ENCODE measurements at regions not wholly inside any gene's neighbourhood (a gene's known extent, or its start where the extent isn't known, plus 50 kb on each side); places are given as distances from the start of the nearest gene placed in this dataset.

DNA sequence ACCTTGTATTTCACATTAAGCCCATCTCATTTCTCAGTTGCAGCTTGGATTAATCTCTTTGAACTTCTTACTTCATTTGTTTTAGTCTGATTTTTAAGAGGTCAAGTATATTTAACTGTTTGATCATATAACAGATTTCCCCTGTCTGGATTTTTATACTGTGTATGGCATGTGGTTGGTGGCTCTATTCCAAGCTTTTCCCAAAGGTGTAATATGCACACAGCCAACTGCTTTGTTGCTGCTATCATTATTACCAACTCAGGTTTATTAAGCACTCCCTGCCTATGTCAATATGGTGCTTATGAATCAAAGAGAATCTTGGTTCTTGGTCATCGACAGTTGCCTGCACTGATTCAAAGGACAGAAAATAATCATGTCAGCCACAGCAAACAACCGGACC, 92.6 kb downstream of the RAP2A start:
- FAIRE-seq (no peak), DNase-seq (ENCODE audit: low read depth in 1 of 2, low spot score in 1 of 2) (no peak), ATAC-seq (no peak)
- TF ChIP-seq CHD4 (IDR thresholded peaks at IDR 0.05; ENCODE audit: borderline replicate concordance) (no peak), BHLHE40 (IDR thresholded peaks at IDR 0.05; ENCODE audit: low read depth, low read length) (no peak), KDM5A (IDR thresholded peaks at IDR 0.05) (no peak), KDM1A (IDR thresholded peaks at IDR 0.05; ENCODE audit: low read depth) (no peak), FOSL2 (IDR thresholded peaks at IDR 0.05) (no peak), FOSL2 (CRISPR knock-in tag; IDR thresholded peaks at IDR 0.05) (no peak), EHF (CRISPR knock-in tag; IDR thresholded peaks at IDR 0.05) (no peak), MAZ (IDR thresholded peaks at IDR 0.05; ENCODE audit: borderline replicate concordance, low read depth, low read length) (no peak), EHMT2 (IDR thresholded peaks at IDR 0.05; ENCODE audit: low read depth) (no peak), RARB (CRISPR knock-in tag; IDR thresholded peaks at IDR 0.05) (no peak), RFX5 (IDR thresholded peaks at IDR 0.05) (no peak), CBX2 (IDR thresholded peaks at IDR 0.05; ENCODE audit: borderline replicate concordance, low read depth) (no peak), MAFK (IDR thresholded peaks at IDR 0.05; ENCODE audit: partially characterized antibody) (no peak)
- TF ChIP-seq, protein P1, sequence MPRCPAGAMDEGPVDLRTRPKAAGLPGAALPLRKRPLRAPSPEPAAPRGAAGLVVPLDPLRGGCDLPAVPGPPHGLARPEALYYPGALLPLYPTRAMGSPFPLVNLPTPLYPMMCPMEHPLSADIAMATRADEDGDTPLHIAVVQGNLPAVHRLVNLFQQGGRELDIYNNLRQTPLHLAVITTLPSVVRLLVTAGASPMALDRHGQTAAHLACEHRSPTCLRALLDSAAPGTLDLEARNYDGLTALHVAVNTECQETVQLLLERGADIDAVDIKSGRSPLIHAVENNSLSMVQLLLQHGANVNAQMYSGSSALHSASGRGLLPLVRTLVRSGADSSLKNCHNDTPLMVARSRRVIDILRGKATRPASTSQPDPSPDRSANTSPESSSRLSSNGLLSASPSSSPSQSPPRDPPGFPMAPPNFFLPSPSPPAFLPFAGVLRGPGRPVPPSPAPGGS (IDR thresholded peaks at IDR 0.05): no peak
- TF ChIP-seq, protein P2, sequence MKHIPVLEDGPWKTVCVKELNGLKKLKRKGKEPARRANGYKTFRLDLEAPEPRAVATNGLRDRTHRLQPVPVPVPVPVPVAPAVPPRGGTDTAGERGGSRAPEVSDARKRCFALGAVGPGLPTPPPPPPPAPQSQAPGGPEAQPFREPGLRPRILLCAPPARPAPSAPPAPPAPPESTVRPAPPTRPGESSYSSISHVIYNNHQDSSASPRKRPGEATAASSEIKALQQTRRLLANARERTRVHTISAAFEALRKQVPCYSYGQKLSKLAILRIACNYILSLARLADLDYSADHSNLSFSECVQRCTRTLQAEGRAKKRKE (CRISPR knock-in tag; IDR thresholded peaks at IDR 0.05; ENCODE audit: low read depth): no peak
- TF ChIP-seq, protein P3, sequence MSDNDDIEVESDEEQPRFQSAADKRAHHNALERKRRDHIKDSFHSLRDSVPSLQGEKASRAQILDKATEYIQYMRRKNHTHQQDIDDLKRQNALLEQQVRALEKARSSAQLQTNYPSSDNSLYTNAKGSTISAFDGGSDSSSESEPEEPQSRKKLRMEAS (IDR thresholded peaks at IDR 0.05): no peak
- TF ChIP-seq, protein P4, sequence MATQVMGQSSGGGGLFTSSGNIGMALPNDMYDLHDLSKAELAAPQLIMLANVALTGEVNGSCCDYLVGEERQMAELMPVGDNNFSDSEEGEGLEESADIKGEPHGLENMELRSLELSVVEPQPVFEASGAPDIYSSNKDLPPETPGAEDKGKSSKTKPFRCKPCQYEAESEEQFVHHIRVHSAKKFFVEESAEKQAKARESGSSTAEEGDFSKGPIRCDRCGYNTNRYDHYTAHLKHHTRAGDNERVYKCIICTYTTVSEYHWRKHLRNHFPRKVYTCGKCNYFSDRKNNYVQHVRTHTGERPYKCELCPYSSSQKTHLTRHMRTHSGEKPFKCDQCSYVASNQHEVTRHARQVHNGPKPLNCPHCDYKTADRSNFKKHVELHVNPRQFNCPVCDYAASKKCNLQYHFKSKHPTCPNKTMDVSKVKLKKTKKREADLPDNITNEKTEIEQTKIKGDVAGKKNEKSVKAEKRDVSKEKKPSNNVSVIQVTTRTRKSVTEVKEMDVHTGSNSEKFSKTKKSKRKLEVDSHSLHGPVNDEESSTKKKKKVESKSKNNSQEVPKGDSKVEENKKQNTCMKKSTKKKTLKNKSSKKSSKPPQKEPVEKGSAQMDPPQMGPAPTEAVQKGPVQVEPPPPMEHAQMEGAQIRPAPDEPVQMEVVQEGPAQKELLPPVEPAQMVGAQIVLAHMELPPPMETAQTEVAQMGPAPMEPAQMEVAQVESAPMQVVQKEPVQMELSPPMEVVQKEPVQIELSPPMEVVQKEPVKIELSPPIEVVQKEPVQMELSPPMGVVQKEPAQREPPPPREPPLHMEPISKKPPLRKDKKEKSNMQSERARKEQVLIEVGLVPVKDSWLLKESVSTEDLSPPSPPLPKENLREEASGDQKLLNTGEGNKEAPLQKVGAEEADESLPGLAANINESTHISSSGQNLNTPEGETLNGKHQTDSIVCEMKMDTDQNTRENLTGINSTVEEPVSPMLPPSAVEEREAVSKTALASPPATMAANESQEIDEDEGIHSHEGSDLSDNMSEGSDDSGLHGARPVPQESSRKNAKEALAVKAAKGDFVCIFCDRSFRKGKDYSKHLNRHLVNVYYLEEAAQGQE (IDR thresholded peaks at IDR 0.05): no peak
- POLR2A ChIA-PET: no interaction called here
- no peaks in the 10 kb centered on the region for H3K4me1 ChIP-seq
- H3K9me3 ChIP-seq: no peaks in the 10 kb centered on the region
- no peak overlapping the region for H3K4me2 ChIP-seq
- H3K4me3 ChIP-seq: no peak overlapping the region
- 65% methylated on average over 2 of the region's 2 CpGs for WGBS (ENCODE audit: missing lambda C conversion rate)
- no peak overlapping the region for H3K27ac ChIP-seq
- CTCF ChIA-PET: no interaction called here

DNA sequence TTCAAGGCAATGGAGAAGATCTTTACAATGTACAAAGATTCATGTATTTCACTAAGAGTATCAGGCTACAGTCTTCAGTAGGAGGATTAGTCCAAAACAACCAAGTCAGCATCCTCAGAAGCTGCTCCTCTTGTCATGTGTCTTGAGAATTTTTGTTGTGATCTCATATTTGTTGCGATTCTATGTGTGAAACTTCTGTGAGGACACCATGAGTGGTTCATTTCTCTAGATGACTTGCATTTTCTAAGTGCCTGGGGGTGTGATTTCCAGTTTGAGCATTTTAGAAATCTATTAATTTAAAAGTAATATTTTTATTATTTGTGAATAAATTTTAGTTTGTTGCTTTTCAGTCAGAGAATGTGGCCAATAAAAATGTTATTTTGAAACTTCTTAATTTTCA, 94.5 kb downstream of the RAP2A start:
- H3K27ac ChIP-seq: no peak overlapping the region
- no peak overlapping the region for H3K4me2 ChIP-seq
- peak; percentile 56 for TF ChIP-seq NFE2L2 (conservative IDR thresholded peaks at IDR 0.05; ENCODE audit: low read length)
- TF ChIP-seq RNF2 (IDR thresholded peaks at IDR 0.05; ENCODE audit: borderline replicate concordance, low read depth): no peak
- no peak for DNase-seq (ENCODE audit: low read depth in 1 of 2, low spot score in 1 of 2)
- no peak for FAIRE-seq
- ChIA-PET CTCF (no interaction called here), POLR2A (no interaction called here)
- ATAC-seq: no peak
- H3K4me1 ChIP-seq: no peaks in the 10 kb centered on the region
- H3K4me3 ChIP-seq: no peak overlapping the region
- 40% methylated on average over 1 of the region's 1 CpG for WGBS (ENCODE audit: missing lambda C conversion rate)
- H3K9me3 ChIP-seq: no peaks in the 10 kb centered on the region

DNA sequence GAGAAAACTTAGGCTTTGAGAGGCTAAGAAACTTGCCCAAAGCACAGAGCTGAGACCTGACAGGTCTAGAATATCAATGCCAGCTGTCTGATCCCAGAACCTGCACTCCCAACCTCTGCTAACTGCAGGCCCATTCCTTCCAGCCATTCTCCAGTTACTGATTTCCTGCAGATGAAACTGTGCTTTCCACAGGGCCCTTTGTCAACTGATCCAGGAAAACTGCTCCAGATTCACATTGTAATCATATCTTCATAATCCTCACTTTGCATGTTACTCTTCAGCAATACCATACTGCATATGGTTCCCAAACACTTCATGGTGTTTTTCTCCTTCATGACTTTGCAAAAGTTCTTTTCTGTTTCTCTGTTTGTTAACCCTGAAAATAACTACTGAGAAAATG, 100.6 kb downstream of the RAP2A start:
- Histone ChIP-seq H3K27ac (no peak overlapping the region), H3K4me2 (no peak overlapping the region), H3K9me3 (no peaks in the 10 kb centered on the region), H3K4me3 (no peak overlapping the region), H3K4me1 (no peaks in the 10 kb centered on the region)
- no peak for DNase-seq (ENCODE audit: low read depth in 1 of 2, low spot score in 1 of 2)
- ChIA-PET POLR2A (no interaction called here), CTCF (no interaction called here)
- no peak for FAIRE-seq
- no peak for ATAC-seq
- TF ChIP-seq MAFK (IDR thresholded peaks at IDR 0.05; ENCODE audit: partially characterized antibody) (no peak), NR3C1 (IDR thresholded peaks at IDR 0.05) (no peak), NPAS2 (CRISPR knock-in tag; IDR thresholded peaks at IDR 0.05; ENCODE audit: borderline replicate concordance) (no peak), TFCP2L1 (CRISPR knock-in tag; IDR thresholded peaks at IDR 0.05) (no peak)
- TF ChIP-seq, protein P4 (IDR thresholded peaks at IDR 0.05): no peak
- TF ChIP-seq, protein P5, sequence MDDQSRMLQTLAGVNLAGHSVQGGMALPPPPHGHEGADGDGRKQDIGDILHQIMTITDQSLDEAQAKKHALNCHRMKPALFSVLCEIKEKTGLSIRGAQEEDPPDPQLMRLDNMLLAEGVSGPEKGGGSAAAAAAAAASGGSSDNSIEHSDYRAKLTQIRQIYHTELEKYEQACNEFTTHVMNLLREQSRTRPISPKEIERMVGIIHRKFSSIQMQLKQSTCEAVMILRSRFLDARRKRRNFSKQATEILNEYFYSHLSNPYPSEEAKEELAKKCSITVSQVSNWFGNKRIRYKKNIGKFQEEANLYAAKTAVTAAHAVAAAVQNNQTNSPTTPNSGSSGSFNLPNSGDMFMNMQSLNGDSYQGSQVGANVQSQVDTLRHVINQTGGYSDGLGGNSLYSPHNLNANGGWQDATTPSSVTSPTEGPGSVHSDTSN (IDR thresholded peaks at IDR 0.05): no peak

All from A549 (cell line).